HL-60 (cell line): ENCODE measurements at regions not wholly inside any gene's neighbourhood (a gene's known extent, or its start where the extent isn't known, plus 50 kb on each side); places are given as distances from the start of the nearest gene placed in this dataset.
A peak's percentile ranks its signal among the peaks of the same experiment; 100 is the strongest.

Source experiments
- DNase-seq, 2 experiments: peaks; one replicate each; pipeline ENCODE4 v3.0.0-alpha.2; 2010 to 2020; ENCODE audit warnings: low read depth in 1 of 2, low spot score in 1 of 2
- H3K27ac ChIP-seq: fragments of 250-450 bp; sonication (Bioruptor Pico); replicated peaks from 2 replicates; pipeline ENCODE4 v1.5.1; 2020; ENCODE audit warnings: mild to moderate bottlenecking, moderate library complexity
- H3K27me3 ChIP-seq: fragments of 250-450 bp; sonication (Bioruptor Pico); 2 replicates; pipeline ENCODE4 v1.5.1; 2021; ENCODE audit warnings: mild to moderate bottlenecking, moderate library complexity; ENCODE audit not compliant: insufficient read depth, poor library complexity, severe bottlenecking
- H3K4me3 ChIP-seq: replicated peaks from 2 replicates; pipeline ENCODE4 v1.5.1; 2011; ENCODE audit warnings: mild to moderate bottlenecking, control low read depth, low read length; ENCODE audit not compliant: insufficient read depth
- CTCF ChIP-seq: IDR thresholded peaks from one replicate; pipeline ENCODE4 v1.5.1; 2011; ENCODE audit warnings: low read length, control low read depth, inconsistent platforms; ENCODE audit not compliant: insufficient read depth
- GABPA ChIP-seq: IDR thresholded peaks from 2 replicates; pipeline ENCODE4 v1.6.1; 2012; ENCODE audit warnings: low read depth
- POLR2AphosphoS5 ChIP-seq: IDR thresholded peaks from 2 replicates; pipeline ENCODE4 v1.6.1; 2012; ENCODE audit warnings: low read depth
- REST ChIP-seq: IDR thresholded peaks from 2 replicates; pipeline ENCODE4 v1.6.1; 2012; ENCODE audit warnings: low read depth; ENCODE audit not compliant: insufficient replicate concordance
- SPI1 ChIP-seq: IDR thresholded peaks from 2 replicates; pipeline ENCODE4 v1.6.1; 2012; ENCODE audit warnings: low read depth, mild to moderate bottlenecking, borderline replicate concordance

- no peak for DNase-seq
- Histone ChIP-seq H3K27me3 (no peaks in the 10 kb centered on the region), H3K4me3 (no peak overlapping the region), H3K27ac (no peak overlapping the region)
- TF ChIP-seq GABPA (no peak), REST (no peak), POLR2AphosphoS5 (no peak), SPI1 (no peak), CTCF (no peak)
Observed at GRCh38 chr15:92843814-92844213, 56.3 kb upstream of the CHD2 start.

GRCh38 chr15:92845126-92845508 is 55.0 kb upstream of the CHD2 start:
- peak; percentile 68 to 81 for DNase-seq
- no peak overlapping the region for H3K4me3 ChIP-seq

GRCh38 chr15:92846741-92847140 is 53.4 kb upstream of the CHD2 start:
- no peak for TF ChIP-seq POLR2AphosphoS5
- Histone ChIP-seq H3K27ac (no peak overlapping the region; the same call in 1 of the 2 replicates), H3K4me3 (no peak overlapping the region), H3K27me3 (no peaks in the 10 kb centered on the region)
- DNase-seq = no peak

More at GRCh38 chr15:92845126-92845508, 55.0 kb upstream of the CHD2 start:
- H3K27ac ChIP-seq = peak overlapping the region; percentile 88
- TF ChIP-seq POLR2AphosphoS5 (no peak; the same call in 1 of the 2 replicates), SPI1 (peak; percentile 94), REST (peak; percentile 41), GABPA (no peak)
- H3K27me3 ChIP-seq = no peaks in the 10 kb centered on the region

GRCh38 chr15:92847841-92848240 is 52.3 kb upstream of the CHD2 start:
- H3K27me3 ChIP-seq = no peaks in the 10 kb centered on the region
- no peak overlapping the region for H3K27ac ChIP-seq
- no peak for DNase-seq
- TF ChIP-seq POLR2AphosphoS5 = no peak
- no peak for TF ChIP-seq GABPA
- no peak for TF ChIP-seq SPI1
- TF ChIP-seq REST = no peak
- TF ChIP-seq CTCF = no peak
- no peak overlapping the region for H3K4me3 ChIP-seq
